HL-60 (cell line): ENCODE measurements at regions not wholly inside any gene's neighbourhood (a gene's known extent, or its start where the extent isn't known, plus 50 kb on each side); places are given as distances from the start of the nearest gene placed in this dataset.

Source experiments
- CTCF ChIP-seq: IDR thresholded peaks from one replicate; pipeline ENCODE4 v1.5.1; 2011; ENCODE audit warnings: low read length, control low read depth, inconsistent platforms; ENCODE audit not compliant: insufficient read depth
- GABPA ChIP-seq: IDR thresholded peaks from 2 replicates; pipeline ENCODE4 v1.6.1; 2012; ENCODE audit warnings: low read depth
- REST ChIP-seq: IDR thresholded peaks from 2 replicates; pipeline ENCODE4 v1.6.1; 2012; ENCODE audit warnings: low read depth; ENCODE audit not compliant: insufficient replicate concordance

DNA sequence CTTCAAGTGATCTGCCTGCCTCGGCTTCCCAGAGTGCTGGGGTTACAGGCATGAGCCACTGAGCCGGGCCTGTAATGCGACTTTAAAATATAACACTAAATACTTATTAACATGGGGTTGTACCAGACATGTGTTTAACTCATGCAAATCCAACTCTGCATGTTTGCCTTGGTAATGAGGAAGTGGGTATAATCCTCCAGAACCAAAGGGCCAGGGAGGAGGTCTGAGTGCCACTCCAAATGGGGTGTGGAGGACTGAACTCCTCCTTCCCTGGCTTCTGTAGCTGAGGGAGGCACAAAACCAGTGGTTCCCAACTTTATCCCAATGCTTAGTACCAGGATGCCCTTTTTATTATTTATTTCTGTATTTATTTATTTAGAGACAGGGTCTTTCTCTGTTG, 61.6 kb upstream of the MED13L start:
- TF ChIP-seq CTCF (no peak), REST (no peak), GABPA (no peak)
